Fibroblast of lung (primary cell): ENCODE measurements at regions not wholly inside any gene's neighbourhood (a gene's known extent, or its start where the extent isn't known, plus 50 kb on each side); places are given as distances from the start of the nearest gene placed in this dataset.

Experiments used
- CTCF ChIP-seq, 2 donors: IDR thresholded peaks in 1 of 2; conservative IDR thresholded peaks in 1 of 2; 1 replicate in 1 of 2; 2 replicates in 1 of 2; pipeline ENCODE4 v1.5.1; 2011 to 2012; ENCODE audit warnings: low read length in 2 of 2, control low read depth in 1 of 2, inconsistent platforms in 1 of 2, low read depth in 1 of 2, mild to moderate bottlenecking in 1 of 2
- EZH2 ChIP-seq: IDR thresholded peaks from 2 replicates; pipeline ENCODE4 v1.5.1; 2012; ENCODE audit warnings: low read length, control low read depth, mild to moderate bottlenecking; ENCODE audit errors: missing control alignments

- no peak for TF ChIP-seq EZH2
- TF ChIP-seq CTCF (conservative IDR thresholded peaks at IDR 0.05 in 1 of 2, IDR thresholded peaks at IDR 0.05 in 1 of 2; ENCODE audit: low read depth in 1 of 2, low read length in 2 of 2), result no peak
These were observed 325.9 kb downstream of the MIAT start for GRCh38 chr22:26983311-26983710.
